GM12891 (cell line): ENCODE measurements at regions not wholly inside any gene's neighbourhood (a gene's known extent, or its start where the extent isn't known, plus 50 kb on each side); places are given as distances from the start of the nearest gene placed in this dataset.
A peak's percentile ranks its signal among the peaks of the same experiment; 100 is the strongest.

Experiments
- DNase-seq: peaks from one replicate; pipeline ENCODE4 v3.0.0; 2011; ENCODE audit warnings: low spot score; ENCODE audit not compliant: insufficient read length
- FAIRE-seq: peaks from 2 replicates; lab custom pipeline; 2011; peaks lifted over from hg19 to GRCh38; lab: Jason Lieb, UNC
- PAX5 ChIP-seq: IDR thresholded peaks from 2 replicates; pipeline ENCODE4 v1.6.1; 2011; ENCODE audit warnings: low read length, moderate library complexity, mild to moderate bottlenecking; ENCODE audit not compliant: insufficient read depth, severe bottlenecking
- POLR2A ChIP-seq: IDR thresholded peaks from 2 replicates; pipeline ENCODE4 v1.6.1; 2011; ENCODE audit warnings: low read depth, low read length, control low read depth
- POLR2AphosphoS5 ChIP-seq: IDR thresholded peaks from 2 replicates; pipeline ENCODE4 v1.6.1; 2011; ENCODE audit warnings: low read depth, low read length, control low read depth
- POU2F2 ChIP-seq: IDR thresholded peaks from 2 replicates; pipeline ENCODE4 v1.6.1; 2011; ENCODE audit warnings: low read depth, mild to moderate bottlenecking, control low read depth, low read length, moderate library complexity
- SPI1 ChIP-seq: IDR thresholded peaks from 2 replicates; pipeline ENCODE4 v1.6.1; 2011; ENCODE audit warnings: low read depth, low read length, control low read depth
- TAF1 ChIP-seq: IDR thresholded peaks from 2 replicates; pipeline ENCODE4 v1.6.1; 2011; ENCODE audit warnings: low read depth, low read length, control low read depth

- TF ChIP-seq POU2F2 (no peak), PAX5 (no peak), POLR2AphosphoS5 (no peak), TAF1 (no peak), SPI1 (no peak), POLR2A (no peak)
- no peak for FAIRE-seq
Observed at GRCh38 chr2:174669336-174669735, 71.7 kb upstream of the WIPF1 start.

GRCh38 chr2:174668075-174668474, 70.5 kb upstream of the WIPF1 start:
- no peak for FAIRE-seq
- TF ChIP-seq SPI1: no peak
- TF ChIP-seq POU2F2: no peak
- TF ChIP-seq POLR2A: no peak
- TF ChIP-seq TAF1: no peak
- TF ChIP-seq POLR2AphosphoS5: no peak
- no peak for TF ChIP-seq PAX5
- DNase-seq: no peak

More at GRCh38 chr2:174669336-174669735, 71.7 kb upstream of the WIPF1 start:
- no peak for DNase-seq

DNA sequence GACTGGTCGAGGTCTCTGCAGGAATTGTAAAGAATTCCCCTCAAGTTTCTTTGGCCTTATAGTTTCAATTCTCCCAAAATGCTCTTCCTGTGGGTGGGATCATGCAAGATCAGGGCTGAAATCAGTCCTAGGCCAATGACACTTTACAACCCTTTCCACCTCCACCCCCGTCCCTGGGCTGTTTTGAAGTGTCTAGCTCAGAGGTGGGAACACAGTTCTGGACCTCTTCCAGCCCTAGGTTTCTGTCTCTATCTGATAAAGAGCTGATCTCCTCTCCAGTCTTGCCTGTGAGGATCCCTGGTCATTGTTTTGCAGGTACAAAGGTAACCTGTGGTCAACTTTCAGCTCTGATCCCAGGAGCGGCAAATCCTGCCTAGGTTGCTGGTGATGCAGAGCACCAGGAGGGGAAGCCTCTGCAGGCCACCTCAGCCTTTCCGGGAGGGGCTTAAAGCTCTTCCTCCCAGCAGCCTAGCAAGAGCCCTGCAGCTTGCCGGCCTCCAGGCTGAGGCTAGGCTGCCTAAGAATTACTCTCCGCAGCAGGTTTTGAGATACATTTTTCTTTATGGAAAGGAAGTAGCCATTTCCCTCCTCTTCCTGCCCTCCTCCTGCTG, 69.8 kb upstream of the WIPF1 start:
- TF ChIP-seq PAX5 (no peak), SPI1 (no peak), POLR2AphosphoS5 (no peak), POU2F2 (no peak), POLR2A (no peak), TAF1 (no peak)
- FAIRE-seq (no peak), DNase-seq (no peak)

- no peak for DNase-seq
- no peak for FAIRE-seq
- TF ChIP-seq TAF1 (no peak), PAX5 (no peak), SPI1 (no peak), POLR2AphosphoS5 (no peak), POU2F2 (no peak), POLR2A (no peak)
Observed at GRCh38 chr2:174666845-174667244, 69.2 kb upstream of the WIPF1 start.

- TF ChIP-seq PAX5: no peak
- no peak for TF ChIP-seq SPI1
- TF ChIP-seq POLR2A: no peak
- no peak for TF ChIP-seq TAF1
- no peak for TF ChIP-seq POU2F2
- TF ChIP-seq POLR2AphosphoS5: no peak
- DNase-seq (no peak), FAIRE-seq (no peak)
Observed at GRCh38 chr2:174666312-174666711, 68.7 kb upstream of the WIPF1 start.

- FAIRE-seq (no peak), DNase-seq (no peak)
- TF ChIP-seq POLR2A (no peak), PAX5 (no peak), SPI1 (peak; percentile 11; the same call in 1 of the 2 replicates)
Observed at GRCh38 chr2:174664084-174664759, 66.6 kb upstream of the WIPF1 start.

DNA sequence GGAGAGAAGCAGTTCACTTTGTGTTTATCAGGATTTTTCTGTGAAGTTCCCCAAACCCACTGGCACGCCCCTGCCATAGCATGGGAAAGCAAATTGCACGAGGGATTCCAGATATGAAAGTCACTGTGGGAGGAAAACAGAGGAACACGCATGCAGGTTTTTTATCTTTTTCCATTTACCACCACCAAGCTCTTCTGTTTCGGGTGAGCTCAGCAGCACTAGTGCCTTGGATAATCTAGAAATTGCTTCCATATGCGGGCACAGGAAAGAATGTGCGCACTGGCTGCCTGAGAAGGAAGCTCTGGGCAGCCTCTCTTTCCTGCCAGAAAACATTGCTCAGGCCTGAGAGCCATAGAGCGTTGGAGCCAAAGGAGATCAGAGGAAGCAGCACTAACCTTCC, 65.9 kb upstream of the WIPF1 start:
- FAIRE-seq: no peak
- TF ChIP-seq TAF1: no peak
- no peak for TF ChIP-seq SPI1
- TF ChIP-seq POLR2A: no peak
- no peak for TF ChIP-seq POLR2AphosphoS5
- no peak for TF ChIP-seq PAX5
- TF ChIP-seq POU2F2: no peak
- no peak for DNase-seq

GRCh38 chr2:174662859-174663258, 65.3 kb upstream of the WIPF1 start:
- DNase-seq (no peak), FAIRE-seq (no peak)
- no peak for TF ChIP-seq POLR2A
- no peak for TF ChIP-seq POU2F2
- no peak for TF ChIP-seq TAF1
- TF ChIP-seq POLR2AphosphoS5: no peak
- TF ChIP-seq PAX5: no peak
- TF ChIP-seq SPI1: no peak; the same call in 1 of the 2 replicates

GRCh38 chr2:174662459-174662858, 64.9 kb upstream of the WIPF1 start:
- no peak for FAIRE-seq
- TF ChIP-seq PAX5 (no peak), POLR2A (no peak), POU2F2 (no peak), TAF1 (no peak), SPI1 (no peak), POLR2AphosphoS5 (no peak)
- DNase-seq: no peak

GRCh38 chr2:174660984-174661675, 63.5 kb upstream of the WIPF1 start:
- DNase-seq (no peak), FAIRE-seq (no peak)
- TF ChIP-seq TAF1: no peak
- TF ChIP-seq POLR2A: no peak
- no peak for TF ChIP-seq POU2F2
- no peak for TF ChIP-seq PAX5
- TF ChIP-seq POLR2AphosphoS5: no peak
- no peak for TF ChIP-seq SPI1
